Neural progenitor cell (in vitro differentiated cells): ENCODE measurements at regions not wholly inside any gene's neighbourhood (a gene's known extent, or its start where the extent isn't known, plus 50 kb on each side); places are given as distances from the start of the nearest gene placed in this dataset.

Experiments
- CTCF ChIP-seq: fragments of 200-600 bp; sonication (generic); IDR thresholded peaks from 2 replicates; pipeline ENCODE4 v1.5.1; 2017; ENCODE audit warnings: antibody characterized with exemption, mild to moderate bottlenecking
- EZH2 ChIP-seq: fragments of 200-600 bp; sonication (generic); IDR thresholded peaks from 2 replicates; pipeline ENCODE4 v1.6.1; 2017; ENCODE audit warnings: antibody characterized with exemption, mild to moderate bottlenecking, moderate library complexity

GRCh38 chr17:13426991-13427390 is 174.7 kb downstream of the HS3ST3A1 start:
- TF ChIP-seq CTCF: no peak
- no peak for TF ChIP-seq EZH2
